GM19438 (cell line): ENCODE measurements at regions not wholly inside any gene's neighbourhood (a gene's known extent, or its start where the extent isn't known, plus 50 kb on each side); places are given as distances from the start of the nearest gene placed in this dataset.

ENCODE experiments used
- ATAC-seq: cut with Tn5 transposase; IDR thresholded peaks from one replicate; pipeline ENCODE4 v1.9.1; 2021; ENCODE audit warnings: low read depth; ENCODE audit not compliant: unreplicated experiment

DNA sequence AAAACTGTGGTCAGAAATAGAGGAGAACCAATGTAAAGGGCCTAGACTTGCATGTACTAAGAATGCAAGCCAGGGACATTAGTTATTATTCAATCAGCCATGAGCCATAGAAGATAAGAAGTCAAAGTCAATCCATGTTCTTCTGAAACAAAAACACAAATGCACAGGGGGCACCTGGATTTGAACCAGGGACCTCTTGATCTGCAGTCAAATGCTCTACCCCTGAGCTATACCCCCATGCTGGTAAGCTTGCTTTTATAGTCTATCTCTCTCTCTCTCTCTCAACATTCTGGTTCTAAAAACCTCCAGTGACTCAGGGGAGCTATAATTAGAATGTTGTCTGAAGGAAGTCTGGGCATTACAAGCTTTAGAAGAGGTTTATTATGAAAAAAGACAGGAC lies 85.6 kb upstream of the ACP3 start:
- ATAC-seq: no peak

DNA sequence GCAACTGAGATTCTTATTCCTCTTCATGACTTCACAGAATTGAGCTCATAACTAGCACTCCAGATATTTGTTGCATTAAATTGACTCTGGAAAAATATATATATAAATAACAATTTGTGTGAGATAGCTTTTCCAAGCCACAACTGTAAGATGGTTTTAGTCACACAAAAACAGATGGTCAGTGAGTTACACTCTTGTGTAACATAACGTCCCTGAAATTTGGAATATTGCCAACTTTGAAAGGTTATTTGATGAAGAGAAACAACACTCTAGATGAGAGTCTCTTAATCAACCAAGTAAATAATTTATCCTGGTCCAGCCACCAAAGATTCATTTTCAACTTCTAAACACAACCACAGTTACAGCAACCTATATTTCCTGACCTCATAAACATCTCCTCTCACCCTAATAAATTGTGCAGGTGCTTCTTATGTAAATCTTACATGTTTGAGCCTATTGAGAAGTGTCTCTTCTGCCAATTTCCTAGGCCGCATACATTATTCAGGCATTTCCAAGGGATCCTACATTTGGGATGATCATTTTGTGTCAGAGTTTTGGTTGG lies 84.9 kb upstream of the ACP3 start:
- peak; percentile 48 for ATAC-seq

DNA sequence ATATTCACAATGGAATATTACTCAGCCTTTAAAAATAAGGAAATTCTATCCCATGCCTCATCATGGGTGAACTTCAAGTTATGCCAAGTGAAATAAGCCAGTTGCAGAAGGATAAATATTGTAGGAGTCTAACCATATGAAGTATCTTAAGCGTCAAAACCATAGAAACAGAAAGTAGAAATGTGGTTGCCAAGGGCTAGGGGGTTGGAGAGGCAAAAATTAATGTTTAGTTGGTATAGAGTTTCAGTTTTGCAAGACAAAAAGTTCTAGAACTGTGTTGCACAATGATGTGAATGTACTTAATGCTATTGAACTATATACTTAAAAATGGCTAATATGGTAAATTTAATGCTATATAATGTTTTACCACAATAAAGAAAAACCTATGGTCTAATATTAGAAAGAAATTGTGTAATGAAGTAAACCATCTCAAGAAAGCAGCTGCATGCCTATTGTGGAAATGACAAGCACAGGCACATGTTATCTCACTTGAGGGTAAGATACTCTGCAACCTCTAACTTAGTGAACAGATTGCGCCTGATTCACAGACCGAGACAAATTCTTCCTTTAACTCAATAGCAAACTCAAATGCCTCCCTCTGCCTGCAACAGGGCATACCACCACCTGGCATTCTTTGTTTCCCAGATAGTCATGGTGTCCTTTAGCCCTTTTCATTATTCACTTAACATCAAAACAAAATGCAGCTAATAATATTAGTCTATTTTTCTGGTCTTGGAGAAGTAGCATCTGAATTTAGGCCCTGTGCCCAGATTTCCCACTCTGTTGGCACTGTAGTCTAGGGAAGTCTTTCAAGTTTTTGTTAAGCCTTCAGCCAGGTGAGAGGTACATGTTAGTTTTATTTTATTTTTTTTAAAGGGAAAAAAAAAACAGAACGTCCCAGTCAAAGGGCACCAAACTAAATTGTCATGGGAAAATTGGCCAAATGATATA lies 80.2 kb upstream of the ACP3 start:
- ATAC-seq: peak; percentile 66

DNA sequence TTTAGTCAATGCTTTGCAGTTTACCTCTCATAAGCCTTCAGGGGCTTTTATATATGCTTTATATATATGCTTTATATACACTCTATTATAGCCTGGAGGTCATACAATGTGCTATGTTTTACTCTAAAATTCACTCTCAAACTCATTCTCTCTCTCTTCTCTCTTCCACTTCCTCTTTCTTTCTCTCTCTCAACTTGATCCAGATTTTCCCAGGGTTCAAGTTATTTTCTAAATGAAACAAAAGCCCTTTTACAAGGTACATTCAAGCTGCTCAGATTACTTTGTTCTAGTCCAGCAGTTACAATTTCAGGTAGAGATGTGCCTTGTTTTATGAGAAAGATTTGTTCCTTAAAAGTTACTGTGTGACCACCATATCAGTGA lies 79.6 kb upstream of the ACP3 start:
- no peak for ATAC-seq

DNA sequence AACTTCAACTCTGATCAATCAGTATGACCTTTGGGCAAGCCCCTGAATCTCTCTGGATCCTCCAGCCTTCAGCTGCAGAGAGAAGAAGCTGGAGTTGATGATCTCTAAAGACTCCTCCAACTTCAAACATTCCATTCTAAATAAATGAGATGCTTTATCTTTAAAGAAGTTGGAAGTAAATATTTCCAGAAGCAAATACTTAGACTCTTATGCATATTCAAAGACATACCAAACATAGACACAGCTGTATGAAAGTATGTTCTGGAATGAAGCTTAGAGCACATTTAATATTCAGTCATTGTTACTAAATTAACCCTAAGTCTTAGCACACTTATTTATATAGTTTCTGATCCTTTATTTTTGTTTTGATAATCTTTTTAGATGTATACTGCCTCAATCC lies 77.6 kb upstream of the ACP3 start:
- no peak for ATAC-seq

DNA sequence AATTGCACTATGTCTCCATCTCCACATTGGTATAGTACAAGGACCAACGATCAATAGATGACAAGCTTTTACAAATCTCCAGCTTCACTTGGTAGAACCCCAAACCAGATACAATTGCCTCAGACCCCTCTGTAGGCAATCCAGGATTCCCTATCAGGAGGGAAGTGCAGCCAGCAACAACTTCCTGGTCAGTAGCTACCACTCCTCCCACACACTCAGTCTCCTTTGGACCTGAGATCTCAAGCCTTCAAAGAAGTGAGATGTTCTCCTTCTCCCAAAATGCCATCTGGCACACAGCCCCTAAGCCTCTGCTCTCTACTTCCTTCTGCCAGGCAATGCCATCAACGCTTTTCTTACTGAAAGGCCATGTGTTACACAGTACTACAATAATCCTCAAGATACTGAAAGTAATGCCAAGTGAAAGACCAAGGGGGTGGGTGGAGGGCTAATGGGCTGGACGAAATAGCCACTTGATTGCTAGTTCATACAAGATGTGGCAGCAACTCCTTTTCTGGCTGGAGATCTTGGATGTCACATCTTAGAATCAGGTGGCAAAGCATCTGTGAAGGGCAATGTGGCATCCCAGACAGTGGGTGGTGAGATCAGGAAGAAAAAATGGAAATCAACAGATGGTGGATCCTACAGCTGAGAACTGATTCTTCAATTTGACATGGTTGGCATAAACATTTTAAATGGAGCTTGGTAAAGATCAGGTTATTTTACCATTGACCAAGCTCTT lies 75.3 kb upstream of the ACP3 start:
- ATAC-seq: no peak

DNA sequence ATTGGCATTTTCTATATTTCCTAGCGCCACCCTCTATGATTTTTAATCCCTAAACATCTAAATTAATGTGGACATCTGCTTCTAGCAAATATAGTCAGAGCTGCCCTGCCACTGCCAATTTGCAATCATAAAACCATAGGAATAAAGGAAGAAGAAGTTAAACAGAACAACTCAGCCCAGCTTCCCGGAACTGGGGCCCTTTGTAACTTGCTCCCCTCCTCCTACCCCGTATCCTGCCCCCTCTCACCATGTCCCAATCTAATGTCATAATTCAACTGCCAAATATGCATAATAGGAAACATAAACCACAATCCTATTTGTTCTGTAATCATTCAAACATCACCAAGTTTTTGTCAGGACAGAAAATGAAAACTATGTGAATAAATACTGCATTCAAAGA lies 74.4 kb upstream of the ACP3 start:
- ATAC-seq: no peak

DNA sequence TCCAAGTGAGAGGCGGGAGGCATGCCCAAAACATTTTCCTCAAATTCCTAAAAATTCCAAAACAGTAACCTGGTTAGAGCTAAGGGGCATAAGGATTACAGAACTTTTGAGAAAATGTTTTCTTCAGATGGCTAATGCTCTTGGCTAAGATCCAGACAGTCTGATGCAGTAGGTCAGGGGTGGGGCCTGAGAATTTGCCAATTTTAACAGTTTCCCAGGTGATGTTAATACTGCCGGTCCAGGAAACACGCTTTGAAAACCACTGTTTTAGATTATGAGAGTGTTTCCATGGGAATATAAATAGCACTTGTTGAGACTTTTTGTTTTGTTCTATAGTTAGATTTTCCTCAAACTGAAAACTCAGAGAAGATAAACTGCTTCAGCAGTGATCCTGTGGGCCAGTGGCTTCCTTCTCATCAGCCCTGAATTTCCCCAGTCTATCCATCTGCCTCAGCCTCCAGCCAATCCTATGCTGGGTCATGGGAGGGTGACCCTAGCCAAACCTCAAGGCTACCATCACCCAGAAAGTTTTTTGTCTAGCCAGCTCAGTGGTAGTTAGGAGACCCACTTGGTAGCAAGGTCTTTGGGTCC lies 71.6 kb upstream of the ACP3 start:
- peak; percentile 66 for ATAC-seq

DNA sequence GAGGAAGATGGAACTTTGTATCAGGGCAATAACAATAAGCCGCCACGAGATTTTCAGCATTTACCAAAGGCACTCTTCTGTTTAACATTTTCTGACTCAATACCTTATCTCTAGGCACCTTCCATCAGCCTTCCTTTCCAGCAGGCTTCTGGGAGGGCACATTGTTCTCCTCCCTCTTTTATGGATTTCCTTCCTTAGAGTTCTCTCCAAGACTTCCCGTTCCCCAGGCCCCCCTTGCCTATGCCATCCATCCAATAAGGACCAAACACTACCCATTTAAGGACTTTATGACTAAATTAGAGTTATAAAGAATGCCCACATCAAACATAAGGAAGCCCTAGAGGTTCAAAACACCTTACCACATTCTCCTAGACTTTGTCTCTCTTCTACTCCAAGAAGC lies 71.0 kb upstream of the ACP3 start:
- ATAC-seq: no peak

DNA sequence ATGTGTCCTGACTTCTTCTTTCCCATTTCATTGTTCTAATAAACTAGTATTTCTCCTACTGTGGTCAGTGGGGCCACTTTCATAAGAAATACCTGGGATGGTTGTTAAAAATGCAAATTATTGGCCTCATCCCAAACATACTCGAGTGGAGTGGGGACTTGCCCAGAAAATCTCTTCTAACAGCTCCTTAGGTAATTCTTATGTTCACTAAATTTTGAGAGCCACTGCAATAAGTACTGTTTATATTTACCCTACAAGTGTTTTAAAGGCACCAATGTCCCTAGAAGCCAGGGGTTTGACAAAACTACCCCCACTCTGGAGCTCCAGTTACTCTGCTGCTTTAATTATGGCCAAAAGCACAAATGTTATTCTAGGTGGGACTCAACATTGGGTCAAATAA lies 70.0 kb upstream of the ACP3 start:
- ATAC-seq: no peak

DNA sequence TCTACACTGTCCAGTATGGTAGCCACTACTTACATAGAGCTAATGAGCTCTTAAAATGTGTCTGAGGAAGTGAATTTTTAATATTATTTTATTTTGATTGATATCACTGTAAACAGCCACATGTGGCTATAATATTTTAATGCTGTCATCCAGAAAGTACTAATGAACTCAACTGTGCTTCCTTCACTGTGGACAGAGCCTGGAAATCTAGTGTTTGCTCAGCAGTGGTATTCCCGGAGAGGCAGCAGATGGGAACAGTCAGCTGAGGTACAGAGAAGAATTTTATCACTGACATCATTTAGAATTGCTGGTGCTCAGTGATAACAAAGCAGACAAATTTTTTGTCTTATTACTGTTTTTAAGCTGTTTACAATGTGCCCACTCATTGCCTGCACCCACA lies 68.7 kb upstream of the ACP3 start:
- ATAC-seq: no peak

DNA sequence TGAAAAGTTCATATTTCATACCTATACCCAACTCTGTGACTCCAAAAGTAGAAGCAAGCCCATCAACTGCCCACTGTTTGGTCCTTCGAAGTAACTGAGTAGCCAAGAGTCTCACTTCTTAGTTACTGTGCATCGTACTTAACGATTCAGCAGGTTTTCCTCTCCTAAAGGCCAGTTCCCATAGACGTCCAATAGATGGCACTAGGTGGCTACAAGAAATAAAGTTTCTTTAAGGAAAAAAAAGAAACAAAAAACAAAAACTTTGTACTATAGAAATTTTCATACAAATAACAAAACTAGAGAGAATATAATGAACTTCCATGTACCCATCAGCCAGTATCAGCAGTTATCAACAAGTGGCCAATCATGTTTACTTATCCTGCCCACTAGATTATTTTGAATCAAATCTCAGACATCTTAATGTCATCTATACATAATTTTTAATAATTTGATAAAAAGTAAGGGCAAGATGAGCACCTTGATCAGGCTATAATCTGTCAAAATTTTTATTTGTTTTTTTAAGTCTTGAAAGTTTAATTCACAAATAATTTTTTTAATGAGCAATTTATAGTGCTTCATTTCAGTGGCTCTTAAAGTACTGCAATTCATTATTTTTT lies 63.8 kb upstream of the ACP3 start:
- peak; percentile 60 for ATAC-seq

DNA sequence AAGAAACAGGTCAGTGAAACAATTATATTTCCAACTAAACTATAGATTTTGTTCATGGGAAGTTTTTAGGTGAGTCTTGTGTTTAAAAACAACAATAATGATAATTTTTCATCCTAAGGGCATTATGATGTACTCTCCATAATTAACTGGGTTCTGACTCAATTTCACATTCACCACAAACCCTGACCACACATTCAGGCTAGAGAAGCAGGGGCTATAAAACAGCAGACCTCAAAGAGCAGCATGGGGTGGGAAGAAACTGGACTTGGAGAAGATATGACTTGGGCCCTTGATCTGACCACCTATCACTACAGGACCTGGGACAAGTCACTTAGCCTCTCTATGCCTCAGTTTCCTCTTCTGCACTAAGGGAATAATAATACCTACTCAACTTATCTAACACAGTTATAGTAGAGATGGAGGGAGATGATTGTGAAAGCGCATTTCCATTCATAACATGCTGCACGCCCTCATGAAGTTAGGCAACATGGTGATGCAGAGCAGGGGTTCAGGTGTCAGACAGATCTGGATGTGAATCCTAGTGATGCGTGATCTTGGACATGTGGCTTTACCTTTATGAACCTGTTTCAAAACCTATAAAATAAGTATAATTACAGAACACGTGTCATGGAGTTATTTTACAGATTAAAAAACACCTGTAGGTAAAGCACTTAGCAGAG lies 63.0 kb upstream of the ACP3 start:
- ATAC-seq: no peak

DNA sequence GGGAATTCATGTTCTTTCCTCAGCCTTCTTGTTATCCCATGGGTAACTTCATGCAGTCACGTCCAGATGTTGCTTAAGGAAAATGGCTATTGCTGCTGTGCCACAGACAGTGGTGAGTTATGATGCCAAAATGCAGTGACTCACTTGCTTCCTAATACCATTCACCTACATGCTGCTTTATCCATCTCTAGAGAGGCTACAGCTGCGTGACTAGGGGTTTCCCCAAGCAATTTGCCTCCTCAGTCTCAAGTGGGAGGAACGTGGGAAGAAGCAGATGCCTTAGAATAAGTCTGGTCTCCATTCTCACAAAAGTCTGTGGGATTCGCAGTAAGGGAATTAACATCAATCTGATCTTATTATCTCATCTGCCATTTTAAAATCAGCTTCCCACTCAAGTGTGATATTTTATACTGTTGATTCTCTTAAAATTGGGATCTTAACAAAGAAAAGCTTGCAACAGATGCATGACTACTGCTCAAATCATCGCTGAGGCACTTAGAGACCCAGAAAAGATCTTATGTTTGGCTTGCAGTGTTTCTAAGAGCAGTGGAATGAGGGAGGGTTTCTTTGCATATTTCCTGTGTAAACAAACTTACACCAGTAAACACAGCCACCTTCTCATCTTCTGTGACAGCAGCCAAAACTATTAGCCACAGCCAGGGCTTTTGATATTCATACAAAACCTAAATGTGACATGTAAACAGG lies 62.0 kb upstream of the ACP3 start:
- no peak for ATAC-seq

DNA sequence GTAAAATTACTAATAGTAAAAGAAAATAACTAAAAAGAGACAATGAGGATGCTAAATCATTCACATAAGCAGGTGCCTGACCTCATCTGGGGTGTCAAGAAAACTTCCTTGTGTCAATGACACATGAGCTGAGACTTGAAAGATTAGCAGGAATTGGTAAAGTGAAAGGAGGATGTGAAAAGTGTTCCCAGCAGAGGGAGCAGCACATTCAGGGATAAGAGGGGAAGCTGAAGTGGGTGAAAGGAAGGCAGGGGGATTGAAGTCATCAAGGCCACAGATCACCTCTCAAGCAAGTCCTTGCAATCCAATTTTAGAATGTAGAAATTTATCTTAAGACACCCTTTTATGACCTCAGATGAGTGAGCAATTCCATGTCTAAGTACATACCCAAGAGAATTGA lies 60.2 kb upstream of the ACP3 start:
- no peak for ATAC-seq

DNA sequence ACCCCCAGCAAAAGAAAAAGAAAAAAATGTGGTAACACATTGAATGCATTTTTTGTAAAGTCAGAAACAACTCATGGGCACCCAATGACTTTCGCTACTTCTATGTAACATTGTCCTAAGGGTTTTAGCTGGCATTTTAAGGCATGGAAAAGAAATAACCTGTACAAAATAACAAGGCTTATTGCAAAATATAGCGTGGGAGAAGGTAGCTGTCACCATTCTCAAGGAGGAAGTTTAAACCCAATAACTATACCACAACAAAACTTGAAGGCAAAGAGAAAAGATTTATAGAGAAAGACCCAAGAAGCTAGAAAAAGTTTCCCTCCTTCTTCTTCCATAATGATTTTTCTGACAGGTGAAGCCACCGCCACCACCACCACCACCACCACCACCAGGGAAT lies 55.7 kb upstream of the ACP3 start:
- no peak for ATAC-seq

DNA sequence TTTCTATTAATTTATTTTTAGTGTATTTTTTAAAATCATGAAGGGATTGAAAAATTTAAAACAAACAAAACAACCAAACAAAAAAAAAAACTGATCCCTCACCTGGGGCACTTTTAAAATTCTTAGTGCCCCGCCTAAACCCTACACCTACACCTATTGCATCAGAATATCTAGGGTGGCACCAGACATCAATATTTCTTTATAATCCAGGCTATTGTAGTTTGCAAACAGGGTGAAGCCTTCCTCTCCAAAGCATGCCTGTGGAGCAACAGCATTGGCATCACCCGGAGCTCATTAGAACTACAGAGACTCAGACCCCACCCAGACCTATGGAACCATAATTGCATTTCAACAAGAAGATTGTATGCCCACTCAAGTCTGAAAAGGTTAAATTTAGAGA lies 54.9 kb upstream of the ACP3 start:
- no peak for ATAC-seq

DNA sequence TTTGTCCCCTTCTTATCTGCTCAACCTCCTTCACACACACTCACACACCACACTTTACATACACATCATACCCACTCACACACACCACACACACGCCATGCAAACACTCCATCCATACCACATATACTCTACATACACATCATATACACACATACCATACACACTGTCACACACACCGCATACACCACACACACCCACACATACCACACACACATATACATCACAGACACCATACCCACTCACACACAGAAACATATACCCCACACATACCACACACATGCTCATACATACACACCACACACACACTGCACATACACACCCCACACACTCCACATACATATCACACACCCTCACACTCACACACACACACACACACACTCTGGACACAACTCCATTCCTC lies 54.3 kb upstream of the ACP3 start:
- no peak for ATAC-seq

DNA sequence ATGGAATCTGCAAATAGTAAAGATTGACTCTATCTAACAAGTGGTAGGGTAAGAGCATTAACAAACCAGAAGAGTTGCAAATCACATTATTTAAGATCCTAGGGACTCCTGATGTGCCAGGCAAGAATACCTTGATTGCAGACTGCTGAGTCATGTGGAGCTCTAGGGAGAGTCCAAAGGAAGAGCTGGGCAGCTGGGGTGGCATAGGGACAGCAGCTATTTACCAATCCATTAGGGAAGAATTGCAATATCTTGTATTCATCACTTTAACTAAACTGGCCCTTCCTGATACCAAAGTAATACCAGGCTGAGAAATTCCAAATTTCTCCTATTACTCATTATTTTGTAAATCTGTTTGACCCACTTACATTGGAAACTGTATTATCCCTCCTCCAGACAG lies 52.2 kb upstream of the ACP3 start:
- no peak for ATAC-seq

DNA sequence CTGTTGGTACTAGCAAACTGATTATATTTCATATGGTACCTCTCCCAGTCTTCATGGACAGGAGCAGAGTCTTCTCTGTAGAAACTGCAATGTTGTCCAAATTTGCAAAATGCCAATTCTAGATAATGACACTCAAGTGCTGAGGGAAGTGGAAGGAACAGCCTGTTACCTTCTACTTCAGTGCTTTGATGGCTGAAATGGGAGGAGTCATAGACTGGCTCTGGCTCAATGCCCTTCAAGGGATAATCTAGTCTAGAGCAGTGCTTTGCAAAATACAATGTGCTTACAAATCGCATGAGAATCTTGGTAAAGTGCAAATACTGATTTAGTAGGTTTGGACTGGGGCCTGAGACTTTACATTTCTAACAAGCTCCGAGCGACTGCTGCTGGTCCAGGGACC lies 51.7 kb upstream of the ACP3 start:
- no peak for ATAC-seq
